Thyroid gland (tissue), 4 donors: ENCODE measurements at regions not wholly inside any gene's neighbourhood (a gene's known extent, or its start where the extent isn't known, plus 50 kb on each side); places are given as distances from the start of the nearest gene placed in this dataset.

Experiments
- DNase-seq, 2 donors: peaks; one replicate each; pipeline ENCODE4 v3.0.0-alpha.2; 2019
- H3K27ac ChIP-seq, 3 donors: fragments of 200-600 bp; sonication (generic); 1 replicate in 2 of 3; 2 replicates in 1 of 3; pipeline ENCODE4 v1.5.1; 2016 to 2019; ENCODE audit warnings: mild to moderate bottlenecking in 1 of 3, moderate library complexity in 1 of 3
- H3K27me3 ChIP-seq: fragments of 200-600 bp; sonication (generic); one replicate; pipeline ENCODE4 v1.5.1; 2019
- H3K36me3 ChIP-seq, 2 donors: fragments of 200-600 bp; sonication (generic); one replicate each; pipeline ENCODE4 v1.5.1; 2016 to 2019
- H3K4me1 ChIP-seq, 2 donors: fragments of 200-600 bp; sonication (generic); one replicate each; pipeline ENCODE4 v1.5.1; 2017 to 2019
- H3K4me3 ChIP-seq, 3 donors: fragments of 200-600 bp; sonication (generic); replicated peaks in 1 of 3; 1 replicate in 2 of 3; 2 replicates in 1 of 3; pipeline ENCODE4 v1.5.1; 2016; ENCODE audit warnings: mild to moderate bottlenecking in 1 of 3
- H3K9me3 ChIP-seq: fragments of 200-600 bp; sonication (generic); one replicate; pipeline ENCODE4 v1.5.1; 2017
- CTCF ChIP-seq, 6 experiments: fragments of 200-600 bp in 3 of 6; fragments of 450-650 bp in 3 of 6; sonication (generic) in 3 of 6; IDR thresholded peaks; one replicate each; pipeline ENCODE4 v1.5.1; 2016 to 2019; ENCODE audit warnings: antibody characterized with exemption in 6 of 6, mild to moderate bottlenecking in 2 of 6, inconsistent platforms in 1 of 6, moderate library complexity in 1 of 6
- POLR2A ChIP-seq, 2 donors: fragments of 450-650 bp; IDR thresholded peaks; one replicate each; pipeline ENCODE4 v1.6.1; 2017; ENCODE audit warnings: antibody characterized with exemption in 2 of 2, mild to moderate bottlenecking in 2 of 2, moderate library complexity in 1 of 2
- WGBS, 2 donors: methylation state at CpG; one replicate each; pipeline ENCODE4 v1.1.5; 2017; 5-methylcytosine and 5-hydroxymethylcytosine counted together
- intact Hi-C: fragments of 100-400 bp; cut with DNase I; formaldehyde crosslinking; loops from one replicate; pipeline ENCODE4 v1.15.1; 2023

- H3K27ac ChIP-seq = no peak overlapping the region
- intact Hi-C loops = no loop called here
- no peaks in the 10 kb centered on the region for H3K36me3 ChIP-seq
- no peak overlapping the region for H3K4me3 ChIP-seq
- H3K9me3 ChIP-seq = no peaks in the 10 kb centered on the region
- no peaks in the 10 kb centered on the region for H3K27me3 ChIP-seq
- WGBS, 2 donors = 71 to 73% methylated on average over 5 of the region's 5 CpGs
- no peak for DNase-seq
- H3K4me1 ChIP-seq = no peaks in the 10 kb centered on the region
- TF ChIP-seq CTCF (IDR thresholded peaks at IDR 0.05) (no peak), POLR2A (IDR thresholded peaks at IDR 0.05) (no peak)
Measured at GRCh38 chr1:209134001-209134400, 449.5 kb upstream of the CAMK1G start.

- no peaks in the 10 kb centered on the region for H3K27me3 ChIP-seq
- DNase-seq = no peak
- intact Hi-C loops = no loop called here
- H3K27ac ChIP-seq = no peak overlapping the region
- no peak for TF ChIP-seq CTCF (IDR thresholded peaks at IDR 0.05)
- TF ChIP-seq POLR2A (IDR thresholded peaks at IDR 0.05) = no peak
- H3K4me1 ChIP-seq = no peaks in the 10 kb centered on the region
- no peaks in the 10 kb centered on the region for H3K36me3 ChIP-seq
- WGBS, 2 donors = 89 to 93% methylated on average over 1 of the region's 1 CpG
- H3K9me3 ChIP-seq = no peaks in the 10 kb centered on the region
- H3K4me3 ChIP-seq = no peak overlapping the region
Measured at GRCh38 chr1:209143916-209144315, 439.6 kb upstream of the CAMK1G start.

- H3K36me3 ChIP-seq = no peaks in the 10 kb centered on the region
- no peaks in the 10 kb centered on the region for H3K9me3 ChIP-seq
- DNase-seq = peak in 1 of 2 donors; percentile 16
- TF ChIP-seq CTCF (IDR thresholded peaks at IDR 0.05) (no peak), POLR2A (IDR thresholded peaks at IDR 0.05) (no peak)
- WGBS, 2 donors = 15 to 17% methylated on average over 3 of the region's 3 CpGs
- no peaks in the 10 kb centered on the region for H3K27me3 ChIP-seq
- no peak overlapping the region for H3K27ac ChIP-seq
- intact Hi-C loops = no loop called here
- no peak overlapping the region for H3K4me3 ChIP-seq
- H3K4me1 ChIP-seq = no peaks in the 10 kb centered on the region
Measured at GRCh38 chr1:209150114-209150513, 433.4 kb upstream of the CAMK1G start.

- DNase-seq = no peak
- TF ChIP-seq CTCF (IDR thresholded peaks at IDR 0.05) (no peak), POLR2A (IDR thresholded peaks at IDR 0.05) (no peak)
- H3K4me3 ChIP-seq = no peak overlapping the region
- H3K27ac ChIP-seq = no peak overlapping the region
- no peaks in the 10 kb centered on the region for H3K9me3 ChIP-seq
- no peaks in the 10 kb centered on the region for H3K27me3 ChIP-seq
- WGBS, 2 donors = 66 to 89% methylated on average over 1 of the region's 1 CpG
- H3K4me1 ChIP-seq = no peaks in the 10 kb centered on the region
- intact Hi-C loops = no loop called here
- H3K36me3 ChIP-seq = no peaks in the 10 kb centered on the region
Measured at GRCh38 chr1:209153411-209153810, 430.1 kb upstream of the CAMK1G start.

- no peaks in the 10 kb centered on the region for H3K27me3 ChIP-seq
- intact Hi-C loops = no loop called here
- H3K4me3 ChIP-seq = no peak overlapping the region
- DNase-seq = no peak
- H3K9me3 ChIP-seq = no peaks in the 10 kb centered on the region
- H3K4me1 ChIP-seq = no peaks in the 10 kb centered on the region
- no peaks in the 10 kb centered on the region for H3K36me3 ChIP-seq
- 15 to 50% methylated on average over 1 of the region's 1 CpG for WGBS, 2 donors
- no peak overlapping the region for H3K27ac ChIP-seq
- no peak for TF ChIP-seq CTCF (IDR thresholded peaks at IDR 0.05)
- no peak for TF ChIP-seq POLR2A (IDR thresholded peaks at IDR 0.05)
Measured at GRCh38 chr1:209154912-209155311, 428.6 kb upstream of the CAMK1G start.
